ENCODE measurements at regions not wholly inside any gene's neighbourhood (a gene's known extent, or its start where the extent isn't known, plus 50 kb on each side); places are given as distances from the start of the nearest gene placed in this dataset.
"Not testable (repeated sequence)": the region's sequence is repeated elsewhere in the genome, so short reads cannot be mapped to it uniquely, and the experiment has no call there.

DNA sequence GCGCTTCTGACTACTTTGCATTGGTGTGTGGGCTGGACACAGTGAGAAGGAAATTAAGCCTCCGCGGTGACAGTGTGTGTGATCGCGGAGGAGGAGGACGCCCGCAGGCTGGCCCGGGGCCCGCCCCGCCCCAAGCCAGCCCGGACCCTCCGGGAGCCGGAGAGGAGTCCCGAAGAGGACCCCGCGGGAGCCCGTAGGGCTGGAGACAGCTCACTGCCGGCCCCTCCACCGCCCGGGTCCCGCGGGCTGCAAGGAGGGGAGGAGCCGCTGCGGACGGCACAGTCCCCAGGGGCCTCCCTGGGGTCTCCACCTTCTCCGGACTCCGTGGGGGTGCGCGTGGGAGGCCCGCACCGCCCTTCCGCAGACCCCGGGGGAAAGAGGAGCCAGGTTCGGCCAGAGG, 146.4 kb upstream of the ERCC6L2 start:
- FAIRE-seq, result no peak

DNA sequence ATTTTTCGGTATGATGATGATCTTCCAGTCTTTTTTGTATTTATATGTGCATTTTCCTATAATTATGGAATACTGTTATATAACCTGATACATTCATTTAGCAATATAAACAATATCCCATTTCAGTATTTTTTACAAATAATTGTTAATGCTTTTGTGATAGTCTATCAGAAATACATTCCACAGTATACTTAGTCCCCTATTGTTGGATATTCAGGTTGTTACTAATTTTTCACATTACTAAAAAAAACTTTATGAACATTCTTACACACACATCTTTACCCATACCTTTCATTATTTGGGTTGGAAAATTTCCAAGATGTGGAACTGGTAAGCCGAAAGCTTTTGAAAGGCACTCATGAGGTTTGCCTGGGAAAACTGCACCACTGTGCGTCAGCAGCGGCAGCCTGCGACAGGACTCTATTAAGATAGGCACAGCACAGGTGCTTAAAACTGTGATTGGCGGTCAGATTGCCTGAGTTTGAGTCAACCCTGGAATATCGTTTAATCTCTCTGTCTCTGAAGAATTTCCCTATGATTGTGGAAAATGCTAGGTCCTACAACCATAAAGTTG, 147.5 kb upstream of the ERCC6L2 start:
- FAIRE-seq, result no peak

DNA sequence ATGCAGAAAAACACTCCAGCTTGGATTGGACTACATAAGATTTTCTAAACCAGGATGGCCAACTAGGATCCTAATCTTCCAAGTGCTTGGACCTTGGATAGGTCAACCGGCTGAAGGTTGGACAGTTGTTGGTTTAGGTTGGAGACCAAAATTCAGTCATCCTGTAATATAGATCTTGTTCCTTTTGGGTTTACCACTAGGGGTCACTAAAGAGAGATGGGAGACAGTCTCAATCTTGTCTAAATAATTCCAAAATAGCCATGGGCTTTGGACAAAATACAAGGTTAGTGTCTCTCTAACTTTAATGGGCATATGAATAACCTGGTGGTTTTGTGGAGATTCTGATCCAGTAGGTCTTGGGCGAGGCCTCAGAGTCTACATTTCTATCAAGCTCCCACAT, 148.7 kb upstream of the ERCC6L2 start:
- FAIRE-seq, result peak; percentile 49

DNA sequence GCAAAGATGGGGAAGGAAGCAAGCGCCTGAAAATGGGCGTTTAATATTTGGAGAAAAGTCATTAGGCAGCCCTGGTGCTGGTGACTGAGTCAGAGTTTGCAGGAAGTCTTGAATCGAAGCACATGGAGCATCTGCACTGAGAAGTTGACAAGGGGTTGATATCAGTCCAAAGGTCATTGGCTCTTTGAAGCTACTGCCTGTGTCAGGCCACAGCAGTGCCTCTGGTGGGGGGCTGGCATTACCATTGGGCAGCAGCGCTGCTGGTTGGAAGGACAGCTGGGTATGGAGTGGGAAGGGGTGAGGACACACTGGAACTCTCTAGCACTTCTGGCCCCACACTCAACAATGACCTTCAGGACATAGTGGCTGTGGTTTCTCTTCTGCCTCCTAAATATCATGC, 150.4 kb upstream of the ERCC6L2 start:
- FAIRE-seq, result no peak

DNA sequence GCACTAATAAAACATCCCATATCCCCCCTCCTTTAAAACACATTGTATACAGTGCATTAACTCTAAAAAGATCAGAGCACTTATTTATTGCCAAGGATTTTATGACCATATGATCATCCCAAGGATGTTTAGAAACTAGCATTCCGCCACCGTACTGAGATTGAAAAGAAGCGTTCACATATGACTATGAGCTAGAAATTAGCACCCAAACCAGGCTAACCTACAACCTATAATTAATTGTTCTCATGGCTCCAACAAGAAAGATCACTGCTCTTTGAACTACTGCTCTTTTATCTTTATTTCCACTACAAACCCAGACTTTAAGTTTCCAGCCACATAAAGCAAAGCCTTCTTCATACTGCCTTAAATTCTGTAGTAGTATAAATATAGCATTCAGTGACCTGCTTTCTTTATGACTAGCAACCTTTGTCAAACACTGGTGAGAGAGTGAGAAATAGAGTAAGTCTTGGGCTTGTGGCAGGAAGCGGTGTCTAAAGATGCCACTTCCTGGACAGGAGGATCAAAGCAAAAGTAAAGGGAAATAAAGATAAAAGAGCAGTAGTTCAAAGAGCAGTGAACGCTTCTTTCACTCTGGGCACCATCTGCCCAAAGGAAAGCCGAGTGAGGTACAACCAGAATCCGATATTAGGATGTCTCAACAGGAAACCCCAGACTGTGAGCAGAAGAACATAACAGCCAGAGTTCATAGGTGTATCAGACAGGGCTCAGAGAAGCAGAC, 151.1 kb upstream of the ERCC6L2 start:
- FAIRE-seq, result no peak

DNA sequence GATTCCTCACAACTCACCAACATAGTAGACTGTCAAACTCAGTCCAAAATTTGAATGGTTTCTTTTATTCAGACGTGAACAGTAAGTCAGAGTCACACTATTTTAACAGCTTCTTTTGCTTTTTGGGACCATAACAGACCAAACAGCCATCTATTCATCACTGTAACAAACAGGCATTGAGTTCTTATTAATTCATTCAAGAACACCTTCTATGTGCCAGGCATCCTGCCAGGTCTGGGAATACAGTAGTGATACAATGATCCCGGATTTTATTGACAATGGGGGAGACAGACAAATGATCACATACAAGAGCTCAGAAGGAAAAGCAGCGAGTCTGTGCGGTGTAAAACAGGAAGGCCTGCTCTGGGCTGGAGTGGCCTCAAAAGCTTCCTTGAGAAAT, 153.3 kb upstream of the ERCC6L2 start:
- no peak for FAIRE-seq

DNA sequence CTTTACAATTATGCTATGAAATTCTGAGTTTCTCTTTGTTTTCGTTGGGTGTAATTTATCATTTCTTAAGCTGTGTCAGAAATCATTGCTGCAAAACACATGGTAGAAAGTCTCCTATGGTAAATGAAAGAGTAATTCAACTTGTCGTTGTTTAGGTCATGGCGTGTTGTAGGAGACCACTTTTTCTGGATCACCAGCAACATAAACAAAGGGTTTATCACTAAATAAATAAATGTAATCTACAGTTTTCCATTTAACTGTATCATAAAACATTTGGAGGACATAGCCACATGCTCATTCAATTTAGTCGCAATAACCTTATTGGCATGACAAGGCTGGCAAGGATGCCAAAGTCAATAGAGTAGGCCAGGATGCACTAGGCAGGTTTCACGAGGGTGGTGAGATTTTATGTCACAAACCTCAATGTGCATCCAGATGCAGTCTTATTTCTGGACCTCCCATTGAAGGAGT, 154.4 kb upstream of the ERCC6L2 start:
- no peak for FAIRE-seq

DNA sequence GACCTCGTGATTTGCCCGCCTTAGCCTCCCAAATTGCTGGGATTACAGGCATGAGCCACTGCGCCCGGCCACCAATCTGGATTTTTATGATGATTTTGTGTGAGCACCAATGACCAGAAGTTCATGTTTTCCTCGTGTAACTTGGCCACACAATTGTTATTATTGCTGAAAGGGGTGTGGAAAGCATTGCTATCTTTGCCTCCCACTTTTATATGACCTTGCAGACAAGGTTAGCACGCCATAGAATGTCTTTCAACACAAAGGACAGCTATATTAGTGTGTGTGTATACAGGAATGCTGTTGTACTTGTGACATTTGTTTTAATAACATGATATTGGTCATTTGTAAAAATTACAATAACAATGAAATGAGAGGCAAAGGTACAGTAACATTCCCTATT, 155.0 kb upstream of the ERCC6L2 start:
- FAIRE-seq, result no peak

DNA sequence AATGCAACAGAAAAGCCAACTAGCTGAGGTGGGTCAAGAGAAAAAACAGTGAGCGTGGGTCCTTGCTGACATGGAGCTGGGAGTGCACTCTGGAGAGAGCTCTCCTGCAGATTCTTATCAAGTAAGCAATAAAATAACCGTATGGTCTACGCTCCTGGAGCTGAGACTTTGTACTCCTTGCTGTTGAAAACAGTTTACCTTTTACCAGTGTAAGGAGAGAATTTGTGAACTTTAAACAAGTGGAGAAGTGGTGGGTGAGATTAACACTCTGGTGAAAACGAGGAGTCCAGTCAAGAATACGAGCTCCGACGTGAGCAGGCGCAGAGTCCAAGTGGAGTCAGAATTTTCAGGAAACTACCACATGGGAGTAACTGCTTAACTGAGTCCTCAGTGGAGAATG, 156.1 kb upstream of the ERCC6L2 start:
- FAIRE-seq, result no peak

DNA sequence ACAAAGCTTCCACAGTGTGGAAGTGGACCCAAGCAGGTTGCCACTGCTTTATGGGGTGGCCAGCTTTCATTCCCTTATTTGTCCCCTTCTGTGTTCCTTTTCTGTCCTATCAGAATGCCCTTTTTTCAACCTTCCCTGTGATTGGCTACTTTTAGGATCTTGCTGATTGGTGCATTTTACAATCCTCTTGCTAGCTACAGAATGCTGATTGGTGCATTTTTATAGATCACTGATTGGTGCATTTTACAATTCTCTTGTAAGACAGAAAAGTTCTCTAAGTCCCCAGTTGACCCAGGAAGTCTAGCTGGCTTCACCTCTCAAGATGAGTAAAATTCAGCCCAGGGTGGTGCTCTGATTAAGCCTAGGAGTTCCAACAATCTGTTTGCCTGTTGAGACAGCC, 157.2 kb upstream of the ERCC6L2 start:
- FAIRE-seq, result no peak

DNA sequence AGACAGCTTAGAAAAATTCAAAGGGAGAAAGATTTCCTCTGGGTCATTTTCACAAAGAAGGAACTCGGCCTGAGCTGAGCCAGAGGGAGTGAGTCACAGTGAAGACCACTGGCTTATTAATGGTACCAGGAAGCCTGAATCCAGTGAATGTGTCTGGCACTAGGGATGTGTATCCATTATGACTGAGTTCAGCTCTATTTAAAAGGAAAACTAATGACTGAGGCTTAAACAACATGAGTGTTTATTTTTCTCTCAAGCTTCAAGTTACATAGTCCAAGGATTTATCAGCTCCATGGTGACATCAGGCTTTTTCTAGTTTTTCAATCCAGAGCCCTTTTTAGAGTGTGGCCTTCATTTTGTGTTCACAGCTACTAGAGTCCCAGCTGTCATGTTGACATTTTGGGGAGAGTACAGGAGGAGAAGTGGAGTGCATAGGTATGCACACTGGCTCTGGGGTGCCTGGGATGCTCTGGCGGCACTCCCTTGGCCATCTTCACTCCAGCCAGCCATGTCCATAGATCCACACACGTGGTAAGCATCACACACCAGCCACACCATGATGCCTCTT, 159.5 kb upstream of the ERCC6L2 start:
- FAIRE-seq, result no peak

DNA sequence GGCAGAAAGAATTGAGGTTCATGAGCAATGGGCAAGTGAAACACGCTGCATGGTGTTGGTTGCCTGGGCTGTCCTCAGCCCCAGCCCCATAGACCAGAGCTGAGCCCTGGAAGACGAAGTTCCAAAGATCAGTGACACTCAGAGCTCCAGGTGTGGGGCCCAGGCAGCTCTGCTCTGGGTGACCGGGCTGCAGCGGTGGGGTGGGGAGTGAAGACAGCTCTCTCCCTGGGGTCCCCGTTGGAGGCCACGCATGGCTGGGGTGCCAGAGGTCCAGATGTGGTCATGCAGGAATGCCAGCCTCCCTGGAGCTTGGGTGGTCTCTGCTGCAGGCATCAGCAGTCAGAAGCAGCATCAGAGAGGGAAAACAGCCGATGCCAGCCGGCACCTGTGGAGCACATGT, 165.0 kb upstream of the ERCC6L2 start:
- no peak for FAIRE-seq

DNA sequence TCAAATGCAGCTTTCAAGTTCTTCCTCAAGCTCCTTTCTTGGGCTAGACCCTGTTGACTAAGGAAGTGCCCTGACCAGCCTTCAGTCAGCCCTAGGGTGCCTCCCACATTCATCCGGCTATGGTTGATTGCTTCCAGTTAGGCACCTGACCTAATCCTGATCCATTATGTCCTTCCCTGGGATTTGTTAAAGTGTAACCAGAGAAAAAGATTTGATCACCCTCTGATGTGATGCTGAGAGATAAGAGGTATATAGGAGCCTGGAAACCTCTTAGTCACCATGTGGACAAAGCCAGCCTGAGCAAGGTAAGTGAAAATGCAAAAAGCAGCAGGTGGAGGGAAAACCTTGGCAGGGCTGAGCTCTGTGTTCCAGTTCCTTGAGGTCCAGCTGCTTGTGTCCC, 178.8 kb upstream of the ERCC6L2 start:
- no peak for FAIRE-seq

DNA sequence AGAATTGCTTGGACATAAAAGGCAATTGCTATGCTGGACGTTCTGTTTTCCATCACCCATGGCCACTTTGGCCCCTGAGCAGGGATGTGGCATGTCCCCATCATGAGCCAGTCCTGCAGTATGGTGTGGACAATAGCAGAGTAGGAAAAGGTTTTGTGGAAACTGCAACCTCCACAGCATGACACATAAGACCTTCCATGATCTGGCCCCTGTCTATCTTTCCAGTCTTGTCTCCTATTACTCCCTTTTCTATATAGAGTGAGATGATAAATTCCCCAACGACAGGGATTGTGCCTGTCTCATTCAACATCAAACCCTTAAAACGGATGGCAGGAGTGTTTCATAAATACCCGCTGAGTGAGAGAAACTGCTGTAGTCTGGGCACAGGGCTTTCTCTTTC, 174.7 kb upstream of the PTCH1 start:
- no peak for FAIRE-seq

DNA sequence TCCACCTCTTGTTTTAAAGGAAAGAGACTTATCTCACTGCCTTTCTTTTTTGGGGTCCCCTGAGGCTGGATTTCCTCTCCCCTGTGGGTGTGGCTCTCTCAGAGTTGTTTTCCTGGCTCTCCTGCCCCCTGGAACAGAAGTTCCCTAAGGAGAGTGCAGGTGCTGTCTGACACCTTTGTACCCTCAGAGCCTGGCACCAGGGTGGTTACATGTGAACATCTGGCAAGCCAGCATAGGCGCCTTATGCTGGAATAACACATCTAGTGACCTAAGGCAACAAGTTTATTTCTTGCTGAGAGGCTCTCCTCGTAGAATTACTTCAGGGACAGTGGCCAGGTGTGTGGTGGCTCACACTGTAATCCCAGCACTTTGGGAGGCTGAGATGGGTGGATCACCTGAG, 172.9 kb upstream of the PTCH1 start:
- FAIRE-seq, result no peak

DNA sequence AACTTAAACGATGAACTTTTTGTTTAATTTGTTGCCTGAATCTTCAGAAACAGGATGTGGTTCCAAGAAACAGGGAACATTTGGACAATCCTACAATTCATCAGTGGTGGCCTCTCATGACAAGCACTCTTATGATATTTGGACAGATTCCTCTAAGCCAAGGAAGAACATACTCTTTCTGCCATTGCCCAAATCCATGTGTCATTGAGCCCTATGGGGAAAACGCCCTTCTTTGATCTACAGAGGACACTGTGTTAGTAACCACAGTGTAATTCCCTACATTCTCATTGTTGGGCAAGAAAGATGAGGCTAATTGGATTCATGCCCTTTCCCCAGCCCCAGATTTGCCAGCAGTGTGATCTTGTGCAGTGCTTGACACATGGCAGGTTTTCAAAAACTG, 167.7 kb upstream of the PTCH1 start:
- FAIRE-seq, result no peak

DNA sequence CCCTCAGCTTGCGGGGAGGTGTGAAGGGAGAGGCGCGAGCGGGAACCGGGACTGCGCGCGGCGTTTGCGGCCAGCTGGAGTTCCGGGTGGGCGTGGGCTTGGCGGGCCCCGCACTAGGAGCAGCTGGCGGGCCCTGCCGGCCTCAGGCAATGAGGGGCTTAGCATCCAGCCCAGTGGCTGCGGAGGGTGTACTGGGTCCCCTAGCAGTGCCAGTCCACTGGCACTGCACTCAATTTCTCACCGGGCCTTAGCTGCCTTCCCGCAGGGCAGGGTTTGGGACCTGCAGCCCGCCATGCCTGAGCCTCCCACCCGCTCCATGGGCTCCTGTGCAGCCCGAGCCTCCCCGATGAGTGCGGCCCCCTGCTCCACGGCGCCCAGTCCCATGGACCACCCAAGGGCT, 163.5 kb upstream of the PTCH1 start:
- not testable (repeated sequence) for FAIRE-seq

DNA sequence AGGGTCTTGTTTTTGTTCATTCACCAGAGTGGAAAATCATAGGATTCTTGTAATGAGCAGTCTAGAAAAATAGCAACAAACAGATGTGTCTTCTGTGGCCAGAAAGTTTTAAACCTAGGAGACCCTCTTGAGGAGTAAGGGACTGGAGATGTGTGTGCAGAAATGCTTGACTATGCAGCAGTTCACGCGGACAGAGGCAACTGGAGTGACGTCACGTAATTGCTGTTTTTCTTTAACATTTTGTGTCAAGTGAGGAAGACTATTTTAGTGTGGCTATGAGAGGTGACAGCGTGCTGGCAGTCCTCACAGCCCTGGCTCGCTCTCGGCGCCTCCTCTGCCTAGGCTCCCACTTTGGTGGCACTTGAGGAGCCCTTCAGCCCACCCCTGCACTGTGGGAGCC, 163.1 kb upstream of the PTCH1 start:
- FAIRE-seq, result no peak

DNA sequence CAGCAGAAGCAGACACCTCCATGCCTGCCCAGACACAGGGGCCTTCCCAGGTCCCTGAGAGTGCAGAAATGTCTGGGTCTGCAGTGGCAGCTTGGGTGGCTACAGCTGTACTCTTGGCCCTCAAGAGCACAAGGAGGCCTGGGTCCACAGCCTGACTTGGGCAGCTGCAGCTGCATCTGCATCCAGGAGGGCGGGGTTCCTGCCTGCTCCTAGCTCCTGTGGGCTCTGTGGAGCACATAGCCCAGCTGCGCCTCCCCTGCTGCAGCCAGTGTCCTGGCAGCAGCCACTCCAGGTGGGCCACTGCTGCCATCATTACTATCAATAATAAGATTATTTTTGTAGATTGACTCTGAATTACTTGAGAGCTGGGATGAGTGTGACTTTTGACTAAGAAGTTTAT, 162.0 kb upstream of the PTCH1 start:
- no peak for FAIRE-seq

DNA sequence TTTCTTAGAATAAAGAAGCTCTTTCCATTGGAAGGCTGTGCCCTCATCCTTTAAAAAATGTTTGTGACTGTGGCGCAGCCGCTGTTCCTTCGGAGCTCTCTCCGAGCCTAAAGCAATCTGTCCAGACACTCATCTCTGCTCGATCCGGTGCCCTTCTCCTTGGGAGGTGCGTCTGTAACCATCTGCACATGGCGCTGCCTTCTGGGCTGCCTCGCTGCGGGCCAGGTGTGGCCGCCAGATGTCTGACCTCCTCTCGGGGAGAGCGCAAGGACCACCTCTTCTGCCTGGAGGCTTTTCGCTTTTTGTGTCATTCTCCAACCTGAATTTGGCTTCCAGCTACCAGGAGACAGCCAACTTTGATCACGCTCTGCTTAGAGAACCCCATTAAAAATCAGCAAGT, 153.4 kb upstream of the PTCH1 start:
- FAIRE-seq, result no peak

DNA sequence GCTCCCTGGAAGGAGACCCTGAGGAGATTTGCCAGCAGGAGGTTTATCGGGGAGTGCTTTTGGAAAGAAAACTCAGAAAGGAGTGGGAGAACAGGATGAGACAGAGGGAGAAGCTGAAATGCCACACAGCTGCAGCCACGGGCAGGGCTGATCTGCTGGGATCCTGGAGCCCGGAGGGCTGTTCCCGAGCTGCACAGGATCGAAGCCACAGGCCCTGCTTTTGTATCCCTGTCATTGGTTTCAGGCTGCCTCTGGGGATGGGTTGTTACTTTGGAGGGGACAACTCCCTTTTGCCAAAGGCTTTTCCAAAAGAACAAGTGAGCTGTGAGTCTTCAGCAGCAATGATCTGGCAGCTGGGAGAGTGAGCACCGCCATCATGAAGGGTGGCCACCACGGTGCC, 152.5 kb upstream of the PTCH1 start:
- no peak for FAIRE-seq

DNA sequence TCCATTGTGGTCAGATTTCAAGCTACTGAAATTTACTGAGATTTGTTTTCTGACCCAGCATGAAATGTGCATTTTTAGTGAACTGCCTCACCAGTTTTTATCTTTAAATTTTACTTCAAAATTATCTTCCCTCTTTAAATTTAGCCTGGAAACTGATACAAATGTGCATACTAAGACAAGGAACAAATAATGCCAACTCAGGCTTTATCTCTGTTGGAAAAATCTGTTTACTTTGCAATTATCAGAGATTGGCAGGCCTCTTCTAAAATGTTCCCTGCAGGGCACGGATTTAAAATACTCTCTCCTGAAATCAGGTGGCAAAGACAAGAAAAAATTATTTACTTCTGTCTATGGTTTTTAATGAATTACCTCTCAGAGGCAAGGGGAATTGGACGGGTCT, 151.0 kb upstream of the PTCH1 start:
- no peak for FAIRE-seq

DNA sequence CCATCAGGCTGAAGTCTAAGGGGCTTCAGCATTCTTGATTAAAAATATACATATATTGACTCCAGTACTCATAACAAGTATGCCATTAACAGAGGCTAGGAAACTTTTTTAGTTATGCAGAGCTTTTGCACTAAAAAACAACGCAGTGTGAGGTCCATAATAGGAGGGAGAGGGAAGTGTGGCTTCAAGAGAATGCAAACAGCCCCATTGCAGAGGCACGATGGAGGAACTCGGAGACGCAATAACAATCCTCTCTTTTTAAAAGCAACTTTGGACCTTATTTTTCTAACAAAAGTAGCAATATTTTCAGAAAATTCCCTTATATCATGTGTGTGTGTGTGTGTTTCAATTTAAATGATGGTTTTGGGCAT, 150.0 kb upstream of the PTCH1 start:
- FAIRE-seq, result no peak

DNA sequence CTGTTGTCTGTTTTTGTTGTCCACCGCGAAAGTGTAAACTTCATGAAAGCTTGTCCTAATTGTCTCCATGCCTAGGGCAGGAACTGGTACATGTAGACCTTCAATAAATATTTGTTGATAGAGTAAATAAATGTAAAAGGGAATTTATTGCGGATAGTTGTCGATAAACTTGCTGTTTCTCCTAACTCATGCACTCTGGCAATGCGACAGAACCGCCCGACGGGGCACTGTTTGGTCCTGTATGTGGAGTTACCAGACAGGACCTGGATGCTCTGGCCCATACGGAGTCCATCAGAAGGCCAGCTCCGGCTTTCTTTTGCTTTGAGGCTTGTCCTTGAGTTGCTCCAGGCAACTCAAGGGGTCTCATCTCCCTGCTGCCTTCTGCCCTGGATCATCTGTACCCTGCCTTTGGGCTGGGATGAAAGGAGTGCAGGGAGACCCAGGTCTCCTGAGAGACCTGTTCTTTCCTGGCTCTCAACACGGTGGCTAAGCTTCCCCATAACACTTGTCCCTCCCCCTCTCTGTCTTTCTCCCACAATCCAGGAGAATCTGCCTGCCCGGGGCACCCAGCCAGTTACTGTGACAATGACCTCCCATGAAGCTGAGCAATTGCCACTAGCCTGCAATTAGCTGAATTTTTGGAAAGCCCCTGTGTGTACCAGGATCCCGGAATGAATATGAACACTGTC, 149.5 kb upstream of the PTCH1 start:
- no peak for FAIRE-seq
